OCI-LY7 (cell line): ENCODE measurements at regions not wholly inside any gene's neighbourhood (a gene's known extent, or its start where the extent isn't known, plus 50 kb on each side); places are given as distances from the start of the nearest gene placed in this dataset.

ENCODE experiments used
- BruUV-seq: library from RNA; stranded (reverse); fragments of 400-500 nt; replicated peaks from 2 replicates; lab custom pipeline; 2021; lab: Mats Ljungman, UMichigan
- CTCF ChIA-PET: fragments of 300-600 bp; sonication (Branson Sonifier 250); formaldehyde crosslinking; loops from one replicate; lab custom pipeline; 2022; ENCODE audit warnings: antibody characterized with exemption; ENCODE audit not compliant: unreplicated experiment; lab: Charles Lee
- POLR2A ChIA-PET: fragments of 300-600 bp; sonication (Branson Sonifier 250); formaldehyde crosslinking; loops from one replicate; lab custom pipeline; 2022; ENCODE audit warnings: antibody characterized with exemption; lab: Charles Lee
- DNase-seq: peaks from one replicate; pipeline ENCODE4 v3.0.0-alpha.2; 2015; ENCODE audit warnings: low spot score
- H2AFZ ChIP-seq: fragments of 200-600 bp; sonication (generic), shearing (Covaris generic); 2 replicates; pipeline ENCODE4 v1.6.1; 2014; ENCODE audit warnings: mild to moderate bottlenecking, antibody characterized with exemption, low read length, moderate library complexity
- H3K27ac ChIP-seq: fragments of 200-600 bp; sonication (generic); 2 replicates; pipeline ENCODE4 v1.5.1; 2014; ENCODE audit warnings: mixed run types, low read depth, mild to moderate bottlenecking, moderate library complexity, low read length, inconsistent platforms; ENCODE audit not compliant: poor library complexity, severe bottlenecking
- H3K36me3 ChIP-seq: fragments of 200-600 bp; sonication (generic); 2 replicates; pipeline ENCODE4 v1.6.1; 2014; ENCODE audit warnings: mild to moderate bottlenecking, antibody characterized with exemption, low read length, moderate library complexity, mixed read lengths; ENCODE audit not compliant: insufficient read depth
- H3K4me1 ChIP-seq: fragments of 200-600 bp; sonication (generic); 2 replicates; pipeline ENCODE4 v1.5.1; 2014; ENCODE audit warnings: mild to moderate bottlenecking, low read length; ENCODE audit not compliant: insufficient read depth, poor library complexity, severe bottlenecking
- H3K4me2 ChIP-seq: fragments of 200-600 bp; sonication (generic); 2 replicates; pipeline ENCODE4 v1.6.1; 2014; ENCODE audit warnings: mild to moderate bottlenecking, low read length
- H3K4me3 ChIP-seq: fragments of 200-600 bp; sonication (generic); 2 replicates; pipeline ENCODE4 v1.5.1; 2014; ENCODE audit warnings: mild to moderate bottlenecking, low read depth, low read length; ENCODE audit not compliant: poor library complexity, severe bottlenecking
- H3K79me2 ChIP-seq: fragments of 200-600 bp; sonication (generic); 2 replicates; pipeline ENCODE4 v1.6.1; 2016; ENCODE audit warnings: low read depth, mild to moderate bottlenecking, low read length, moderate library complexity, mixed read lengths; ENCODE audit not compliant: insufficient read depth
- H3K9me2 ChIP-seq: fragments of 200-600 bp; sonication (generic); 2 replicates; pipeline ENCODE4 v1.6.1; 2016; ENCODE audit warnings: mild to moderate bottlenecking, low read length, mixed read lengths; ENCODE audit not compliant: insufficient read depth
- H3K9me3 ChIP-seq: fragments of 200-600 bp; sonication (generic); 2 replicates; pipeline ENCODE4 v1.6.1; 2014; ENCODE audit warnings: mild to moderate bottlenecking, mixed run types, low read length, mixed read lengths
- H4K20me1 ChIP-seq: fragments of 200-600 bp; sonication (generic); 2 replicates; pipeline ENCODE4 v1.6.1; 2014; ENCODE audit warnings: mild to moderate bottlenecking, antibody characterized with exemption, low read length, moderate library complexity, mixed read lengths; ENCODE audit not compliant: insufficient read depth
- CTCF ChIP-seq: fragments of 200-600 bp; sonication (generic); conservative IDR thresholded peaks from 2 replicates; pipeline ENCODE4 v1.5.1; 2014; ENCODE audit warnings: mild to moderate bottlenecking, antibody characterized with exemption, low read length, moderate library complexity, mixed read lengths
- EZH2phosphoT487 ChIP-seq: fragments of 200-600 bp; sonication (generic); IDR thresholded peaks from 2 replicates; pipeline ENCODE4 v1.6.1; 2018; ENCODE audit warnings: low read depth, borderline replicate concordance, mild to moderate bottlenecking, mixed run types, antibody characterized with exemption, low read length, moderate library complexity, mixed read lengths
- intact Hi-C: fragments of 100-400 bp; cut with micrococcal nuclease; formaldehyde crosslinking; loops from one replicate; pipeline ENCODE4 v1.10.0; 2022; ENCODE audit not compliant: unreplicated experiment

GRCh38 chr14:96626121-96626768 lies 124.1 kb downstream of the PAPOLA start:
- Histone ChIP-seq H3K4me1 (no peaks in the 10 kb centered on the region), H4K20me1 (no peaks in the 10 kb centered on the region), H3K9me3 (no peaks in the 10 kb centered on the region), H3K27ac (no peak overlapping the region), H3K4me3 (no peak overlapping the region), H3K4me2 (no peak overlapping the region), H3K9me2 (no peaks in the 10 kb centered on the region), H3K79me2 (no peaks in the 10 kb centered on the region), H2AFZ (no peak overlapping the region), H3K36me3 (no peaks in the 10 kb centered on the region)
- DNase-seq, result no peak
- ChIA-PET POLR2A (no interaction called here), CTCF (no interaction called here)
- intact Hi-C loops, result no loop called here
- TF ChIP-seq CTCF (no peak), EZH2phosphoT487 (no peak)
- BruUV-seq, result no TSS peak

GRCh38 chr14:96626916-96627315 lies 124.7 kb downstream of the PAPOLA start:
- H3K79me2 ChIP-seq, result no peaks in the 10 kb centered on the region
- POLR2A ChIA-PET, result no interaction called here
- H2AFZ ChIP-seq, result no peak overlapping the region
- H3K27ac ChIP-seq, result no peak overlapping the region
- no peaks in the 10 kb centered on the region for H3K9me3 ChIP-seq
- H3K36me3 ChIP-seq, result no peaks in the 10 kb centered on the region
- no peaks in the 10 kb centered on the region for H3K9me2 ChIP-seq
- H3K4me2 ChIP-seq, result no peak overlapping the region
- no TSS peak for BruUV-seq
- intact Hi-C loops, result no loop called here
- H3K4me3 ChIP-seq, result no peak overlapping the region
- no peak for DNase-seq
- CTCF ChIA-PET, result no interaction called here
- H3K4me1 ChIP-seq, result no peaks in the 10 kb centered on the region
- TF ChIP-seq EZH2phosphoT487 (no peak), CTCF (no peak)
- H4K20me1 ChIP-seq, result no peaks in the 10 kb centered on the region

- ChIA-PET CTCF (no interaction called here), POLR2A (no interaction called here)
- H3K4me2 ChIP-seq, result no peak overlapping the region
- H3K36me3 ChIP-seq, result no peaks in the 10 kb centered on the region
- no peaks in the 10 kb centered on the region for H3K9me2 ChIP-seq
- TF ChIP-seq EZH2phosphoT487 (no peak), CTCF (no peak)
- H3K9me3 ChIP-seq, result no peaks in the 10 kb centered on the region
- H2AFZ ChIP-seq, result no peak overlapping the region
- intact Hi-C loops, result no loop called here
- H4K20me1 ChIP-seq, result no peaks in the 10 kb centered on the region
- no peaks in the 10 kb centered on the region for H3K79me2 ChIP-seq
- H3K27ac ChIP-seq, result no peak overlapping the region
- BruUV-seq, result no TSS peak
- no peak overlapping the region for H3K4me3 ChIP-seq
- no peaks in the 10 kb centered on the region for H3K4me1 ChIP-seq
- DNase-seq, result no peak
These were observed 125.2 kb downstream of the PAPOLA start for GRCh38 chr14:96627386-96627785.
